GM12891 (cell line): ENCODE measurements at regions not wholly inside any gene's neighbourhood (a gene's known extent, or its start where the extent isn't known, plus 50 kb on each side); places are given as distances from the start of the nearest gene placed in this dataset.

Experiments
- DNase-seq: peaks from one replicate; pipeline ENCODE4 v3.0.0; 2011; ENCODE audit warnings: low spot score; ENCODE audit not compliant: insufficient read length
- FAIRE-seq: peaks from 2 replicates; lab custom pipeline; 2011; peaks lifted over from hg19 to GRCh38; lab: Jason Lieb, UNC
- PAX5 ChIP-seq: IDR thresholded peaks from 2 replicates; pipeline ENCODE4 v1.6.1; 2011; ENCODE audit warnings: low read length, moderate library complexity, mild to moderate bottlenecking; ENCODE audit not compliant: insufficient read depth, severe bottlenecking
- POLR2A ChIP-seq: IDR thresholded peaks from 2 replicates; pipeline ENCODE4 v1.6.1; 2011; ENCODE audit warnings: low read depth, low read length, control low read depth
- POLR2AphosphoS5 ChIP-seq: IDR thresholded peaks from 2 replicates; pipeline ENCODE4 v1.6.1; 2011; ENCODE audit warnings: low read depth, low read length, control low read depth
- POU2F2 ChIP-seq: IDR thresholded peaks from 2 replicates; pipeline ENCODE4 v1.6.1; 2011; ENCODE audit warnings: low read depth, mild to moderate bottlenecking, control low read depth, low read length, moderate library complexity
- SPI1 ChIP-seq: IDR thresholded peaks from 2 replicates; pipeline ENCODE4 v1.6.1; 2011; ENCODE audit warnings: low read depth, low read length, control low read depth
- TAF1 ChIP-seq: IDR thresholded peaks from 2 replicates; pipeline ENCODE4 v1.6.1; 2011; ENCODE audit warnings: low read depth, low read length, control low read depth

- DNase-seq (no peak), FAIRE-seq (no peak)
- TF ChIP-seq TAF1 (no peak), POLR2A (no peak), POU2F2 (no peak), PAX5 (no peak), POLR2AphosphoS5 (no peak), SPI1 (no peak)
Observed at GRCh38 chr6:81842254-81842653, 89.8 kb upstream of the TENT5A start.

- DNase-seq (no peak), FAIRE-seq (no peak)
- TF ChIP-seq POLR2AphosphoS5 = no peak
- TF ChIP-seq TAF1 = no peak
- TF ChIP-seq SPI1 = no peak
- no peak for TF ChIP-seq POLR2A
- no peak for TF ChIP-seq PAX5
- TF ChIP-seq POU2F2 = no peak
Observed at GRCh38 chr6:81838724-81839426, 86.4 kb upstream of the TENT5A start.

DNA sequence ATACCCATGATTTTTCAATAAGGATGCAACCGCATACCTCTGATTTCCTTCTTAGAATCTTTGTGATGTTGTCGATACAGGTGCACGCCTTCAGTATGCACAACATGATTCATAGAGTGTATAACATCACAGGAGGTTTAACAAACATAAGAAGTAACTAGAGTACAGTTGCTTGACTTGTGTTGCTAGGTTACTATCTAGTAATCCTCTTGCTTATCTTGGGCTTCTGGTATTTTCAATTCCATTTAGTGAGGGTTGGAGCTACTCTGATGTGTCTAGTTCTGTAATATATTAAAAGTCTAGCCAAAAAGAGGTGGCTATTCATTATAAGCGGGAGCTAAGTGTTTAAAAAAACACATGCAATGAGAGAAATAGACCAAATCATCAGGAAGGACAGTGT is 85.5 kb upstream of the TENT5A start:
- TF ChIP-seq POLR2AphosphoS5 = no peak
- no peak for TF ChIP-seq TAF1
- TF ChIP-seq POU2F2 = no peak
- no peak for TF ChIP-seq SPI1
- TF ChIP-seq POLR2A = no peak
- no peak for TF ChIP-seq PAX5

DNA sequence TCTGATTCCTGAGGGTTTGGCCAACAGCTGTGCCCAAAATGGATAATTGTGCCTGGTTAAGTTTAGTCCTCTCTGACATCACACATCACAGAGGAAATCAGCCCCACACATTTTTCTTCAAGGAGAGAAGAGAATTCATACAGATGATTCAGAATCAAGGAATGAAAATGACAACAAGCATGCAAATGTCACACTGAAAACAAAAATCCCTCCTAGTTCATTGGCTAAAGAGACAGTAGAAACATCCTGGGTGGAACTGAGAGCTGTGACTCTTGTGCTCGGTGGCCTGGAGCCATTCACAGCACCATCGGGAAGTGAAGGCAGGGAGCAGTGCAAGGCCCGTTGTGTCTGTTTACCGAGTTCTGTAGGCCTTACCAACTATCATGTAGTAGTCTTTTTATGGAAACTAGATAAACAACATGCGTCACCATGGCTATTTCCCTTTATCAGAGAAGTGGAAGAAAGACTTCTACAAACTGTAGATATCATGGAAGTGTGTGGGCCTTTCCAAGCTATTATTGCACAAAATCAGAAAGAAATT is 81.7 kb upstream of the TENT5A start:
- no peak for FAIRE-seq
- TF ChIP-seq PAX5 (no peak), SPI1 (no peak), POLR2A (no peak), POLR2AphosphoS5 (no peak), POU2F2 (no peak), TAF1 (no peak)
- no peak for DNase-seq

More for the DNA sequence above, 85.5 kb upstream of the TENT5A start:
- DNase-seq = no peak
- FAIRE-seq = no peak

DNA sequence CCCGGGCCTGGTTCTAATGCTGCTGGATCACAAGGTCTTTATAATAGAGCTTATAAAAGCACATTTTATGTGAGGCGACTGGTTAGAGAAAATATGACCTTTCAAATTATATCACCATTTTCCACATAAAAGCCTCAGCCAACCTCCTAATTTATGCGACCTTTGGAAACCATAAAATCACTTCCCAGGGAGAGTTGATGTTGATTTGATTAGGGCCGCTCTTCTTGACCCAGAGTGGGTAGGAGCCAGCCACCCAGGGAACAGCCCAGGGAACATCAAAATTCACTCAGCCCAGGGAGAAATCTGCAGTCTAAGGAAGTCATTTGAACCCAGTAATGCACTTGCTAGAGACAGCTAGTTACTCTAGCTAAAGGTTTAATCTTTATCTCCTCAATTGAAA is 79.8 kb upstream of the TENT5A start:
- no peak for DNase-seq
- no peak for FAIRE-seq
- TF ChIP-seq PAX5 = no peak
- TF ChIP-seq SPI1 = no peak
- no peak for TF ChIP-seq POLR2A
- no peak for TF ChIP-seq TAF1
- no peak for TF ChIP-seq POU2F2
- TF ChIP-seq POLR2AphosphoS5 = no peak

DNA sequence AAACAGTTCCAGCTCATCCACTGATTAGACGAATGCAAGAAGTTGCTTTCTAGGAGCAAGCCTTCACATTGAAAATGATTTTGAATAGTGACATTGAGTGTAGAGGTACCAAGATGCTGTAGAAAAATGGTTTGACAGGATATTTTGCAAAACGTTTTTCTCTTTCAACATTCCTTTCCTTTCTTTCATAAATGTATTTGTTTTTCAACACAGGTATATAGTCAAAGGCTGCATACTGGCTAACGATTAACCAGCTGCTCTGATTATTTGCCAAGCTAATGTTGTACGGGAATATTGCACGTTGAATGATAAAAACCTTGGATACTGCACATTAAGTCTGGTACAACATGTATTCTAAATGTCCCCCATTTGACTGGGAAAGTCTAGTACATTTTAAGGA is 78.8 kb upstream of the TENT5A start:
- FAIRE-seq (no peak), DNase-seq (no peak)
- TF ChIP-seq TAF1 (no peak), PAX5 (no peak)

DNA sequence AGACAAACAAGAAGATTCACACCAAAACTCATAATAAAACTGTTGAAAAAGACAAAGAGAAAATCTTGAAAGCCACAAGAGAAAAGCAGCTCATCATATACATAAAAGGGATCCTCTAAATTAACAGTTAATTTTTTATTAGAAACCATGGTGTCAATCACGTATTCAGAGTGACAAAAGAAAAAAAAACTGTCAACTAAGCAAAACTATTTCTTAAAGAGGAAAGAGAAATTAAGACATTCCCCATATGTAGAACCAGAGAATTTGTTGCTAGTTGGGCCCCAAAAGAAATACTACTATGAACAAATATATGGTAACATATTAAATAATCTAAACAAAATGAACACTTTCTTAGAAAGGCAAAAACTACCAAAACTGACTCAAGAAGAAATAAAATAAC is 74.3 kb upstream of the TENT5A start:
- no peak for TF ChIP-seq POLR2AphosphoS5
- TF ChIP-seq SPI1 = no peak
- no peak for TF ChIP-seq POLR2A
- no peak for TF ChIP-seq TAF1
- no peak for TF ChIP-seq PAX5
- TF ChIP-seq POU2F2 = no peak
- DNase-seq (no peak), FAIRE-seq (no peak)

- no peak for TF ChIP-seq PAX5
- TF ChIP-seq POLR2A = no peak
- TF ChIP-seq POU2F2 = no peak
- no peak for TF ChIP-seq POLR2AphosphoS5
- TF ChIP-seq TAF1 = no peak
- no peak for TF ChIP-seq SPI1
Observed at GRCh38 chr6:81822568-81822967, 70.1 kb upstream of the TENT5A start.

GRCh38 chr6:81821449-81821848 is 69.0 kb upstream of the TENT5A start:
- no peak for FAIRE-seq
- DNase-seq = no peak
- TF ChIP-seq TAF1 (no peak), POLR2AphosphoS5 (no peak), POLR2A (no peak), PAX5 (no peak), POU2F2 (no peak), SPI1 (no peak)

More at GRCh38 chr6:81822568-81822967, 70.1 kb upstream of the TENT5A start:
- DNase-seq (no peak), FAIRE-seq (no peak)

DNA sequence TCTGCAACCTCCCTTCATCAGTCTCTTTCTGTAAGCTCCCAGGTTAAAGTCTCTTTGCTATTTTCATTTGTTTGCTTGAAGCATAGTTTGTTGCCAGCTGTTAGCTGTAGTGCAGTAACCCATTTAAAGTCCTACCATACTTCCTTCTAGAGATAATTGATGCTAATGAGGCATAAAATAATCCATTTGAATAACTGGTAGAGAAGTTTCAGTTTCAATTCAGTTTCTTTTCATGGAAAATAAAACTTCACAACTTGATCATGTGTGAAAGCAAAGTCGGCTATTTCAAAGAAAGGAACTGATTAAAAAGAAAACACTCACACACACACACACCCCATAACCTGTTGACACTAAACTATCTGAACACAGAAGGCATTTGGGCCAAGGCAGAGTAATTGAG is 68.5 kb upstream of the TENT5A start:
- TF ChIP-seq TAF1 = no peak
- TF ChIP-seq SPI1 = no peak
- TF ChIP-seq POLR2A = no peak
- no peak for TF ChIP-seq POU2F2
- TF ChIP-seq PAX5 = no peak
- no peak for TF ChIP-seq POLR2AphosphoS5
- no peak for DNase-seq
- FAIRE-seq = no peak
